Dedifferentiated amniotic fluid mesenchymal stem cell (primary cell): ENCODE measurements at regions not wholly inside any gene's neighbourhood (a gene's known extent, or its start where the extent isn't known, plus 50 kb on each side); places are given as distances from the start of the nearest gene placed in this dataset.
"Not testable (repeated sequence)": the region's sequence is repeated elsewhere in the genome, so short reads cannot be mapped to it uniquely, and the experiment has no call there.

ENCODE experiments used
- DNase-seq: peaks from one replicate; pipeline ENCODE4 v3.0.0-alpha.2; 2016; ENCODE audit errors: extremely low spot score

DNA sequence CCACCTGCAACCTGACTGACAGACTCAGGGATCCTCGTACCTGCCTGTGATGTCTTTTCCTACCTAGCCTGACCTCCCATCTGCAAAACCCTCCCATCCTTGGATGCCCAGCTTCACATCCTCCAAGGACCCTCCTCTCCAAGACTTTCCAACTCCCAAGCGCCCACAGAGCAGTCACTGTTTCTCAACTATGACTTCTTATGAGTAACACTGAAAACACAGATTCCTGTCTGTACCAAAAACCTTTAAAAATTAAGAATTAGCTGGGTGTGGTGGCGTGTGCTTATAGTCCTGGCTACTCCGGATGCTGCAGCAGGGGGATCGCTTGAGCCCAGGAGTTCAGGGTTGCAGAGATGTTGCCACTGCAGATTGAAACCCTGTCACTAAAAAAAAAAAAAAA lies 181.9 kb downstream of the PSMG1 start:
- DNase-seq, result no peak

GRCh38 chr21:39000496-39000895 lies 182.8 kb downstream of the PSMG1 start:
- no peak for DNase-seq

DNA sequence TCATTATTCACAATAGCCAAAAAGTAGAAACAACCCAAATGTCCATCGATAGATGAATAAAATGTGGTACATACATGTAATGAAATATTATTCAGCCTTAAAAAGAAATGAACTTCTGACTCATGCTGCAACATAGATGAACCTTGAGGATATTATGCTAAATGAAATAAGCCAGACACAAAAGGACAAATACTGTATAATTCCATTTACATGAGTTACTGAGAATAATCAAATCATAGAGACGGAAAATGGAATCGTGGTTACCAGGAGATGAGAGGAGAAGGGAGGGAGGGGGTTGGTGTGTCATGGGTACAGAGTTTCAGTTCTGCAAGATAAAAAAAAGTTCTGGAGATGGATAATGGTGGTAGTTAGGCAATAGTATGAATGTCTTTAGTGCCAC lies 184.1 kb downstream of the PSMG1 start:
- DNase-seq, result no peak

DNA sequence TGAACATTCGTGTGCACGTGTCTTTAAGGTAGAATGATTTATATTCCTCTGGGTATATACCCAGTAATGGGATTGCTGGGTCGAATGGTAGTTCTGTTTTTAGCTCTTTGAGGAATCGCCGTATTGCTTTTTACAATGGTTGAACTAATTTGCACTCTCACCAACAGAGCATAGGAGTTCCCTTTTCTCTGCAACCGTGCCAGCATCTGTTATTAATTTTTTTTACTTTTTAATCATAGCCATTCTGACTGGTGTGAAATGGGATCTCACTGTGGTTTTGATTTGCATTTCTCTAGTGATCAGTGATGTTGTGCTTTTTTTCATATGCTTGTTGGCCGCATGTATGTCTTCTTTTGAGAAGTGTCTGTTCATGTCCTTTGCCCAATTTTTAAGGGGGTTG lies 185.0 kb downstream of the PSMG1 start:
- DNase-seq, result not testable (repeated sequence)

- not testable (repeated sequence) for DNase-seq
Observed at GRCh38 chr21:38997843-38998175, 185.4 kb downstream of the PSMG1 start.

GRCh38 chr21:38997051-38997842 lies 186.0 kb downstream of the PSMG1 start:
- no peak for DNase-seq

DNA sequence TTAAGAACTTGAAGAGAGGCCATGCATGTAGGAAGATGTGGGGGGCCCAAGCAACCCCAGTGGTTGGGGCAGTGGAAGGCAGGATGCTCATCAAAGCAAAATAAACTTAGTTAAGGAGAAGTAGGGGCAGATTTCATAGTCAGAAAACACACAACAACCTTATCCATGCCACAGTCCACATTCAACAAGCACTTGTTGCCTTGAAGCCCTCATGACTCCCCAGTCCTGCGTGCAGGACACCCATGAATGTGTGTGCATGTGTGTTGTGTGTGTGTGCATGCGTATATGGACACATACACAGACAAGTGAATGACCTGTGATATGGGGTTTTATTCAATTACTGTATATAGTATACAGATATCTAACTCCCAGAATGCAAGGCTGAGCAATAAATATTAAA lies 186.9 kb downstream of the PSMG1 start:
- no peak for DNase-seq

DNA sequence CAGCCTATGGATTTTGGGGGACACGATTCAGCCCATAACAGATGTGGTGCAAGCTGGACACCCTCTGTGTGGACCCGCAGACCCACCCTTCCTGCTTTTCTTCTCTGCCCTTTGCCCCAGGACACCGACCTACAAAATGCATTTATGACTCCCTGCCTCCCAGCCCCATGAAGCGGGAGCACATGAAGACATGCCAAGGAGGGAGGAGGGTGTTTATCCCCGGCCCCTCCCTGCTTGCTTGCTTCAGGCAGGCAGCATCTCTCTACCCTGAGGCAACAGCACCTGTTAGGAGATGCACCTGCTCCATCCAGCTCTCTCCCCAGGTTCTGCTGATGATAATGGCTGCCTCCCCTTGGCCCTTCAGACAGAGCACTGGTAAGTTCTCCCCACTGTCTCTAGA lies 187.5 kb downstream of the PSMG1 start:
- DNase-seq, result no peak

DNA sequence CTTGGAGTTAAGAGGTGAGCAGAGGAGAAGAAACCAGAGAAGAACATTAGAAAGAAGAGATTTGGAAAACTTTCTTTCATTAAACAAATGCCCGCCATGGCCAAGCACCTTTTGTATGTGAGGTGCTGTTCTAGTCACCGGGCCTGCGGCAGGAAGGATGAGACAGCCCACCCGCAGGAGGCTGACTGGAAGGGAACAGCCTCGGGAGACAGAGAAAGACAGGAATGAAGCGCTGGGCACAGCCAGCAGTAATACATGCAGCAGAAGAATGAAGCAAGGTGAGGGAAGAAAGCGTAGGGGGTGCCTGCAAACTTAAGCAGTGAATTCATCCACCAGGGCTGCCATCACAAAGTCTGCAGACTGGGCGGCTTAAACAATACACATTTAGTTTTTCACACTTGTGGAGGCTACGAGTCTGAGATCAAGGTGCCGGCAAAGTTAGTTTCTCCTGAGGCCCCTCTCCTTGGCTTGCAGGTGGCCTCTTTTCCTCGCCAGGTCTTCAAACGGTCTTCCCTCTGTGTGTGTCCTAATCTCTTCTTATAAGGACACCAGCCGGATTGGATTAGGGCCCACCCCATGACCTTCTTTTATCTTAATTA lies 188.1 kb downstream of the PSMG1 start:
- no peak for DNase-seq

DNA sequence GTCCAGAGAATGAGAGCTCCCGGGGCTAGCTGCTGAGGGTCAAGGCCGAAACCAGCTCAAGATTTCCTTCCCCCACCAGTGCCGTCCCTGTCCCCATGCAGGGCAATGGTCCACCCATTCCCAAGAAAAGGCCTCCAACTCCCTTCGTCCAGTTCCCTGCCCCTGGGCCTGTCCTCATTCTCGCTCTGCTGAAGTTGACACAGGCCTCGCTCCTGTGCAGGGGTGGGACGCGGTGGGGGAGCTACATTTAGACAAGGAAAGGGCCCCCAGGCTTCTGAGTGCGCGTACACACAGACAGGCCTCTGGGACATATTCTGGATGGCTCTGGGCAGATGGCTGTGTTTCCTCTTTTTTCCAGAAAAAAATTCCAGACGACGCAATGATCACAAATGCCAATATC lies 188.3 kb downstream of the ETS2 start:
- DNase-seq, result no peak

DNA sequence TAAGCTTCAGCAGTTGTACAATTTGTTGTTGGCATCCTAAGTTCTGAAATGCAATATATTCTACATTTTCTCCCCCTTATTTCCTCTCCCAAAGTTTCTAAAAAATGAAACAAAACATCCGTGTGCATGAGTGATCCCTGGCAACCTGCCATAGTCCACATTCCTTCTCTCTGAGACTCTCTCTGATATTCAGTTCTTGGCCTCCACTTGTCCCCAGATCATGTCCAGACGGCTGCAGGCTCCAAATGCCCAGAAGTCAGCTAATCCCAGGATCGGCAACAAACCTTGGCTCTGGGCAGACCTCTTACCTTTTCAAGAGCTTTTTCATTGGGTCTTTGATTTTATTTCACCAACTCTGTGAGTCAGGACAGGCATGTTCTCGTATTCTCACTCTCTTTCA lies 187.8 kb downstream of the ETS2 start:
- DNase-seq, result peak; percentile 85

- DNase-seq, result no peak
Observed at GRCh38 chr21:38992737-38993136, 187.0 kb downstream of the ETS2 start.

DNA sequence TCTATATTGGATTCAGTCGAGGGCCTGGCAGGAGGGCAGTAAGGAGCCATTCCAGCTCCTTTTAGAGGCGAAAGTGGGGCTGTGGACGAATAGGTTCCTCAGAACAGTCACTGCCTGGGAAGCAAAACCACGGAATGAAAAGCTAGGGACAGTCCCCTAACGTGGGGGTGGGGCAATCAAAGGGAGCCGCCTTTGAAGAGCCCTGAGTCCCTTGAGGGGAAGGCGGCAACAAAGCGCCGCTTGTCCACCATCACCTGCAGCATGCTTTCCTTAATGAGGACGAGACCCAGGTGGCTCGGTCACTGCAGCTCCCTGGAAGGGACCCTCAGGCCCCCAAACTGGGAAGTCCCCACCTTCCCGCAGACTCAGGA lies 184.7 kb downstream of the ETS2 start:
- no peak for DNase-seq

GRCh38 chr21:38989745-38990423 lies 184.2 kb downstream of the ETS2 start:
- DNase-seq, result peak; percentile 60

GRCh38 chr21:38989379-38989744 lies 183.6 kb downstream of the ETS2 start:
- DNase-seq, result no peak

DNA sequence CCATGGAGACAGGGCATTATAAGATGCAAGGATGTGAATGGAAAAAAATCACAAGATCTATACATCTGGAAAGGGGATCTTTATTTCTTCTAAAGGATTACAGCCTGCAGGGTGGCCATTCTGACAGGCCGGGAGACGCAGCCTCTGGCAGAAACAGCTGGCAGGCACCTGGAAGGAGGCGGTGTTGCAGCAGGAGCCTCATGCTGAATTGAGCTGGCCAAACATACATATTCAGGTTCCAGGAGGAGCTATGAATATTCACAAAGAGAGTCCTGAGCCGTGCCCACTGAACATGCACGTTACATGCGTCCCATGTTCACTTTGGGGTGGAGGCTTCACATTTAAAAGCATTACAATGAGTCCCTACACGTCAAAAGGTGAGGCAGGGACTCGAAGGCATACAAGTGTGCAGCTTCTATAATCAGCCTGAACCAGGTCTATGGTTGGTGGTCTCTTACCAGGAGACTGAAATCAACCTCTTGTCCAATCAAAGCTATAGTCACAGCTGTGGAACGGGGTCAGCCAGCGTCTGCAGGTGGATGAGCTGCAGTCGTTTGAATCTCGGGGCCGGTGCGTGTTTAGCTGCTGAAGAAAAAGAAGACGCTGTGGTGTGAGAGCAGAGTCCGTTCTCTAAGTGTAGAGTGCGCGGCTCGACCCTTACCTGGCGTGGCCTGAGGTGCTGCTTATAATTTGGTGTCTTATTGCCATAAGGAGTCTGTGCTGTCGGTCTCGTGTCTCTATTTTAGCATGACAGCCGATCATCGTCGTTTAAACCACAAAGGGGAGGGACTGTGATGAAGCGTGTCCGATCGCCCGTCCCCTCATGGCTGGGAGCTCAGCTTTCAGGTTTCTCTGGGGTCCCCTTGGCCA lies 183.0 kb downstream of the ETS2 start:
- no peak for DNase-seq

DNA sequence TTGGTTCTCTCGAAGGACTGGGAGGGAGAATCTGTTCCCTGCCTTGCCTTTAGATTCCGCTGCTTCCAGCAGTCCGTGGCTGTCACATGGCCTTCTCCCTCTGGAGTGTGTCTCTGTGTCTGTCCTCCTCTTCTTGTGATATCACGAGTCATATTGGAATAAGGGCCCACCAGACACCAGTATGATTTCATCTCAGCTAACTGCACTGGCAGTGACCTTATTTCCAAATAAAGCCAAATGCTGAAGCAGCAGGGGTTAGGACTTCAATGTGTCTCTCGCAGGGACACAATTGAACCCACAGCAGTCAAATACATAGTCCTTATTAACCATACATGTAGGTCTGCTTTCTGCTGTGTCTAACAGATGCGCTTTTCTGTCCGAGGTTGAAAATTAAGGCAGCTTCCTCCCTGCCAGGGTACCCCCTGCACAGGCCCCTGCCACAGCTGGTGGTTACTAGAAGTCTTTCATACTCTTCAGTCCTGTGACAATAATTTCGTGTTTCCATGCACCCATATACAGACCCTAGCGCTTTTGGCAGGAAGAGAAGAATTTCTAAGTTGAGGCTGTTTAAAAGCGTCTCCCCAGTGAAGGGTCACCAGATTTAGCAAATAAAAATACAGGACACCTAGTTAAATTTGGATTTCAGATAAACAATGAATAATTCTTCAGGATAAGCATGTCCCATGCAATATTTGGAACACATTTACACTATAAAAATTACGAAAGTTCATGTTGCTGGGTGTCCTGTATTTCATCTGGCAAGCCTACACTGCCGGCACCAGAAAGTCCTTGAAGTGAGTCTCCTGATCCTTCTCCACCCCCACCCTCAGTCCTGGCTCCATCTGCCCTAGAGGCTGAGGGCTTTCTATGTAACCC lies 182.1 kb downstream of the ETS2 start:
- no peak for DNase-seq

- DNase-seq, result no peak
Observed at GRCh38 chr21:38986806-38987632, 181.3 kb downstream of the ETS2 start.

GRCh38 chr21:38986406-38986805 lies 180.7 kb downstream of the ETS2 start:
- DNase-seq, result no peak

- peak; percentile 98 for DNase-seq
Observed at GRCh38 chr21:38985568-38986378, 180.0 kb downstream of the ETS2 start.
